ENCODE measurements at regions not wholly inside any gene's neighbourhood (a gene's known extent, or its start where the extent isn't known, plus 50 kb on each side); places are given as distances from the start of the nearest gene placed in this dataset.

DNA sequence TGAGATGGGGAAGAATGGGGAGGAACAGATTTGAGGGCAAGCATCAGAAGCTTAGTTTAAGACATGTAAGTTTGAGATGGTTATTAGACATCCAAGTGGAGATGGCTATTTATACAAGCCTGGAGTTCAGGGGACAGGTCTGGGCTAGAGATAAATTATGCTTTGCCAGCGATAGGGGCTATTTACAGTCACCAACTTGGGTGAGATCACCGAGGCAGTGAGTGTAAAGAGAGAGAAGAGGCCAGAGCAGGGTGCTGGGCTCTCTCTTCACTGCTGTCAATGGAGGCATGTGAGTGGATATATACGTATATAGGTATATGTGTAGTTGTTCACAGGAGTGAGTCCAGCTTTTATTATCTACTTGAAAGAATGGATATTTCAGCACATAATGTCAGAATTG lies 81.0 kb downstream of the QPCT start:
- intact Hi-C loops (cut with DNase I, micrococcal nuclease): no loop called here
- no peaks in the 10 kb centered on the region for H3K36me3 Mint-ChIP-seq (ENCODE audit: low read depth)
- H3K36me3 ChIP-seq (ENCODE audit: insufficient read depth, low read length): no peaks in the 10 kb centered on the region
- DNase-seq (no peak), ATAC-seq (ENCODE audit: poor library complexity) (no peak)
- no peaks in the 10 kb centered on the region for H3K27me3 ChIP-seq (ENCODE audit: control insufficient read depth in 1 of 2, insufficient read depth in 2 of 2, low read length in 2 of 2)
- H3K4me1 ChIP-seq (ENCODE audit: insufficient read depth, low read length): no peaks in the 10 kb centered on the region
- H3K27ac ChIP-seq (ENCODE audit: low read depth in 1 of 2, low read length in 2 of 2): no peak overlapping the region
- H3K27me3 Mint-ChIP-seq: no peaks in the 10 kb centered on the region
- TF ChIP-seq, protein P1, sequence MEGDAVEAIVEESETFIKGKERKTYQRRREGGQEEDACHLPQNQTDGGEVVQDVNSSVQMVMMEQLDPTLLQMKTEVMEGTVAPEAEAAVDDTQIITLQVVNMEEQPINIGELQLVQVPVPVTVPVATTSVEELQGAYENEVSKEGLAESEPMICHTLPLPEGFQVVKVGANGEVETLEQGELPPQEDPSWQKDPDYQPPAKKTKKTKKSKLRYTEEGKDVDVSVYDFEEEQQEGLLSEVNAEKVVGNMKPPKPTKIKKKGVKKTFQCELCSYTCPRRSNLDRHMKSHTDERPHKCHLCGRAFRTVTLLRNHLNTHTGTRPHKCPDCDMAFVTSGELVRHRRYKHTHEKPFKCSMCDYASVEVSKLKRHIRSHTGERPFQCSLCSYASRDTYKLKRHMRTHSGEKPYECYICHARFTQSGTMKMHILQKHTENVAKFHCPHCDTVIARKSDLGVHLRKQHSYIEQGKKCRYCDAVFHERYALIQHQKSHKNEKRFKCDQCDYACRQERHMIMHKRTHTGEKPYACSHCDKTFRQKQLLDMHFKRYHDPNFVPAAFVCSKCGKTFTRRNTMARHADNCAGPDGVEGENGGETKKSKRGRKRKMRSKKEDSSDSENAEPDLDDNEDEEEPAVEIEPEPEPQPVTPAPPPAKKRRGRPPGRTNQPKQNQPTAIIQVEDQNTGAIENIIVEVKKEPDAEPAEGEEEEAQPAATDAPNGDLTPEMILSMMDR (IDR thresholded peaks at IDR 0.05): no peak
- H3K4me3 ChIP-seq (ENCODE audit: low read length): no peak overlapping the region
- H3K9me3 Mint-ChIP-seq: no peaks in the 10 kb centered on the region
- no peak overlapping the region for H3K27ac Mint-ChIP-seq
- CTCF ChIA-PET: interaction anchor here (0.5 kb wide), 1 partner anchor 11 kb away, joined by 3 read pairs; no protein-coding TSS in a partner anchor
- H3K4me1 Mint-ChIP-seq (ENCODE audit: low read depth): no peaks in the 10 kb centered on the region
- POLR2A ChIA-PET: interaction anchor here (0.7 kb wide), 1 partner anchor 410 kb away, joined by 3 read pairs; no protein-coding TSS in a partner anchor
- no peak overlapping the region for H3K4me3 Mint-ChIP-seq
- no peaks in the 10 kb centered on the region for H3K9me3 ChIP-seq (ENCODE audit: control insufficient read depth in 1 of 2, insufficient read depth in 1 of 2, low read length in 2 of 2)

DNA sequence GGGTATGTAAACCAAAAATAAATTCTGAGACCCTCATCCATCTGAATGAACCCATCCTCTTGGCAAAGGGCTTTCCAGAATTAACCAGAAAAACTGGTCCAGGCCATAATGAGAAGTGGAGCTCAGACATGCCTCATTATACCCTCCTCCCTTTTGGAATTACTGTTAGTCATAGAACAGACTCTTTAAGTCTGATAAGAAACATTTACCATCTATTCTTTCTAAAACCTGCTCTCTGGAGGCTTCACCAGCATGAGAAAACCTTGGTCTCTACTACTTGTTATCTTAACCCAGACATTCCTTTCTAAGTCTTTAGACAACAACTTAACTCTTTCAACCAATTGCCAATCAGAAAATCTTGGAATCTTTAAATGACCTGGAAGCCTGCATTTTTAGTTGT lies 82.8 kb downstream of the QPCT start:
- POLR2A ChIA-PET: no interaction called here

DNA sequence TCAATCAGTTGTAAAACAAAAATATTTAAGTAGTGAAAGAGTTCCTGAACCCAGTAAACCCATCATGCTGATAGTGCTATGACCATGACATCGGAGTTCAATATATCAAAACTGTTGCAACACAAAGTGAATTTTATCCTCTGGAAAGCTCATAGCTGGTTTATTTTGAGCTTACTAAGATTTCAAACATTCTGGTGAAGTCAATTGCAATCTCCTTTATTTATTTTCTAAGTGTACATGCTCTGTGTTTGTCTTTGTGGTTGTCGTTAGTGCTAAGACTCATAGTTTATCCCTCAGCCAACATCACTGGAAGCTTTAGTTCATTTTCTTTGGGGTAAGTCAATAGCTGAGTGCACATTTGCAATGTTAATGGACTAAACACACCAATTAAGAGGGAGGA lies 91.9 kb downstream of the QPCT start:
- ATAC-seq (ENCODE audit: poor library complexity): no peak
- POLR2A ChIA-PET: no interaction called here
- CTCF ChIA-PET: no interaction called here

More for the DNA sequence above, 82.8 kb downstream of the QPCT start:
- ATAC-seq (ENCODE audit: poor library complexity) (no peak), DNase-seq (no peak)
- Mint-ChIP-seq H3K27ac (no peak overlapping the region), H3K36me3 (ENCODE audit: low read depth) (no peaks in the 10 kb centered on the region), H3K27me3 (no peaks in the 10 kb centered on the region), H3K4me1 (ENCODE audit: low read depth) (no peaks in the 10 kb centered on the region), H3K4me3 (no peak overlapping the region), H3K9me3 (no peaks in the 10 kb centered on the region)
- no peak overlapping the region for H3K27ac ChIP-seq (ENCODE audit: low read depth in 1 of 2, low read length in 2 of 2)
- CTCF ChIA-PET: no interaction called here
- no peaks in the 10 kb centered on the region for H3K36me3 ChIP-seq (ENCODE audit: insufficient read depth, low read length)
- no peaks in the 10 kb centered on the region for H3K4me1 ChIP-seq (ENCODE audit: insufficient read depth, low read length)
- H3K27me3 ChIP-seq (ENCODE audit: control insufficient read depth in 1 of 2, insufficient read depth in 2 of 2, low read length in 2 of 2): no peaks in the 10 kb centered on the region
- no peaks in the 10 kb centered on the region for H3K9me3 ChIP-seq (ENCODE audit: control insufficient read depth in 1 of 2, insufficient read depth in 1 of 2, low read length in 2 of 2)
- no peak overlapping the region for H3K4me3 ChIP-seq (ENCODE audit: low read length)
- TF ChIP-seq, protein P1 (IDR thresholded peaks at IDR 0.05): no peak
- intact Hi-C loops (cut with DNase I, micrococcal nuclease): no loop called here

More for the DNA sequence above, 91.9 kb downstream of the QPCT start:
- no peaks in the 10 kb centered on the region for H3K4me1 Mint-ChIP-seq (ENCODE audit: low read depth)
- H3K36me3 Mint-ChIP-seq (ENCODE audit: low read depth): no peaks in the 10 kb centered on the region
- Histone ChIP-seq H3K36me3 (ENCODE audit: insufficient read depth, low read length) (no peaks in the 10 kb centered on the region), H3K4me3 (ENCODE audit: low read length) (no peak overlapping the region), H3K9me3 (ENCODE audit: control insufficient read depth in 1 of 2, insufficient read depth in 1 of 2, low read length in 2 of 2) (peaks cover under 1 to 4% of the 10 kb centered on the region in 2 experiments), H3K27ac (ENCODE audit: low read depth in 1 of 2, low read length in 2 of 2) (no peak overlapping the region), H3K27me3 (ENCODE audit: control insufficient read depth in 1 of 2, insufficient read depth in 2 of 2, low read length in 2 of 2) (no peaks in the 10 kb centered on the region), H3K4me1 (ENCODE audit: insufficient read depth, low read length) (no peaks in the 10 kb centered on the region)
- TF ChIP-seq, protein P1 (IDR thresholded peaks at IDR 0.05): no peak
- no peak for DNase-seq
- no peaks in the 10 kb centered on the region for H3K9me3 Mint-ChIP-seq
- intact Hi-C loops (cut with DNase I, micrococcal nuclease): loop anchor here in 1 of 2 experiments (5.0 kb wide), 1 partner anchor 36 kb away; no protein-coding TSS in a partner anchor
- H3K27me3 Mint-ChIP-seq: peaks cover 4% of the 10 kb centered on the region
- H3K27ac Mint-ChIP-seq: no peak overlapping the region
- no peak overlapping the region for H3K4me3 Mint-ChIP-seq

All from CD4-positive, alpha-beta T cell (primary cell).